Activated CD8-positive, alpha-beta memory T cell treated with anti-CD3 and anti-CD28 coated beads, Interleukin-2, amount 50 U/mL, for 4 hours (primary cell): ENCODE measurements at regions not wholly inside any gene's neighbourhood (a gene's known extent, or its start where the extent isn't known, plus 50 kb on each side); places are given as distances from the start of the nearest gene placed in this dataset.

Experiments used
- DNase-seq: peaks from one replicate; pipeline ENCODE4 v3.0.0-alpha.2; 2020

DNA sequence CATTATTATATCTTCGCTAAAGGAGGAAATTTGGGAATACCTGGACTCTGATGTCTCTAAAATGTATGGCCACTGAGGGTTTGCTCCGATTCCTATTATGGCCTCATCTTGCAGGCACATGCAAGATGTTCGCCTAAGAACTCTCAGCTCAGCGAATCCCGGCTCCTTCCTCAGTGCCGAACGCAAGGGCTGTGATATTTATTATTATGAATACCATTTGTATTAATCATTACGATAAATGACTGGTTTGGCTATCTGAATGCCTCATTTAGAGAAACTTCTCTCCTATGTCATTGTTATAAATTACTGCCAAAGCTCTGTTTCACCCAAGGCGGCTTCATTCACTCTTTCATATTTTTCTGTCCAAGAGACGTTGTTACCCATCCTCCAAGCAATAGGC, 369.7 kb upstream of the TSHZ3 start:
- no peak for DNase-seq

DNA sequence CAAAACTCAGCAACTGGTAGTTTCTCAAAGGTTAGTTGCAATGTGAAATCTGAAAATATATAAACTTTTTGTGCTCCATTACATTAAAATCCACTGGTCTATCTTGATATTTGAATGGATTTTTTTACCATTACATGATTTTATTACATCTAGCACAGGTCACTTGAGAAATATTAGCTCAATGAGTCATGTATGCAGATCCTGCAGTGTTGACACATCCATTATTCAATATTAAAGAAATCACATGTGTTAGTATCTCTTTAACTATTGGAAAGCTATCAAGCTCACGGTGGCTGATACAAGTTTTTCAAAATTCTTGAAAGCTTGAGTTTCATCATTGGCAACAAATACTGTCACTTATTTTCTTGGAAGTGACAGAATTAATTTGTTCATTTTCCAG, 373.9 kb upstream of the TSHZ3 start:
- DNase-seq = no peak

DNA sequence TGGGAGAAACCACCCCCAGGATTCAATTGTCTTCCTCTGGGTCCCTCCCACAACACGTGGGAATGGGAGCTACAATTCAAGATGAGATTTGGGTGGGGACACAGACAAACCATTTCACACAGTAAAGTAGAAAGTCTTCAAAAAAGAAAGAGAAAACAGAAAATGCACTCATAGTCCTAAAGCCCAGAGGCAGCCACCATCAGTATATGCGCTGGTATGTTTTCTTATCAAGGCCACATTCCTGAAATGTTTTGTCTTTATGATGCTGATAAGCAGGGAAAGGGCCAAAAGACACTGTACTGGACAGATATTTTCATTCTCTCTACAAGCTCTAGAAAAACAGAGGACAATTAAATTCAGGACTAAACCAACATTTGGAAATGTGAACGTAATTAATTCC, 375.8 kb upstream of the TSHZ3 start:
- no peak for DNase-seq

DNA sequence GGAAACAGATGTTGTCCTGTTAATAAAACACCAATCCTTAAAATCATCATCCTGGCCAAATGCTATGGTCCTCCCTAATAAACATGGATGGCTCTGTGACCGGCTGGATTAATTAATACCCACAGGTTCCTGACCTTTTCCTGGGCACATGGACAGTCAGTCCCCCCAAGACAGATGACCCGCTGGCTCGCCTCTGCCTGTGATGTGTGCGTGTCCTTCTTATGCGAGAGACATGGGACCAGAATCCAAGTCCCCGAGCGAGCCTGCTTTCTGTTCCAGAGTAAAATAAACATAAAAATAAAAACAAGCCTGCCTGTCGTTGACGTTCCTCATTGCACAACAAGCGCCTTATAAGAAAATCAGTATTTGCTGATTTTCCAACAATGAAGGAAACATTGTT, 378.3 kb upstream of the TSHZ3 start:
- no peak for DNase-seq

DNA sequence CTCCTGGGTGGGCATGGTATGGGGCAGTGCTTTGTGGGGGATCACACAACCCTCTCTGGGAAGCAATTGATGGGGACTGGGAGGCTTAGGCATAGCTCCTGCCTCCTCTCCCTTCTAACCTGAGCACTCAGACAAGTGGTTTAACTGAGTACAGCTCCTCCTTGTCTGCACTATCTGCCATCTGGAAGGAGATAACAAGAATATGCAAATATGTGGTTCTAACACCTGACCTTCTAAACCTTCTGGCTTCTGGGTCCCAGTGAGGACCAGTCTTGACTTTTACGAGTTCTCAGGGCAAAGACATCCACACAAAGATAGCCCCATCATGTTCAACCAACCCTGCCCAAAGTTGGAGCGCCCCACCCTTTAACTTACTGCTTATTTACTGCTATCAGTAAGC, 381.0 kb upstream of the TSHZ3 start:
- no peak for DNase-seq

DNA sequence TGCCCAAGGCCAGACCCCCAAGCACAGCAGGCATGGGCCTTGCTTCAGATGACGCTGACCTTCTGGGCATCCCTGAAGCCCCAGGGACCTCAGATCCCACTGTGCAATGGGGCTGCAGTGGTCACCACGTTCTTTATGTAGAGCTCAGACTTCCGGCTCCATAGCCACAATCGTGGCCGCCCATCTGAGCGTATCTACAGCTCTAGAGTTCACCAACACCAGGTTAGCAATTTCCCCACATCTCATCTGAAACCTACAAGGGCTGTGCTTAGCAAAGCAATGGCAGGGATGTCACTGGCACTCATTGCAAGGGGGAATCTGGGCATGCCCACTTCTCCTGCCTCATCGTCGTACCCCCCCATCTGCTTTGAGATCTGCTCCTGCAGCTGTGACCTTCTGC, 384.4 kb upstream of the TSHZ3 start:
- DNase-seq = no peak

DNA sequence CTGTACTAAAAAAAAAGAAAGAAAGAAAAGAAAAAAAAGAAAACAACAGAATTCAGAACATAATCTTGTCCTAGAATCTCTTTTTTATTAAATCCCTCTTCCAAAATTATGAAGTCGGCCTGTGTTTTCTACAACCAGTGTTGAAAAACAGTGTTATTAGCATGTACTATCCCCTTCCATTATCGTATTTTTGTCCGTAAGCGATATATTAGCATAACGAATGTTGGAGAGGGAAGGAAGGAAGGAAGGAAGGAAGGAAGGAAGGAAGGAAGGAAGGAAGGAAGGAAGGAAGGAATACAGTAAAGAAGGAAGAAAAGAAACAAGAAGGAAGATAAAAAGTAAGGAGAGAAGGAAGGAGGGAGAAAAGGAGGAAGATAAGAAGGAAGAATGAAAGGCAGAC, 393.0 kb upstream of the TSHZ3 start:
- DNase-seq = no peak

DNA sequence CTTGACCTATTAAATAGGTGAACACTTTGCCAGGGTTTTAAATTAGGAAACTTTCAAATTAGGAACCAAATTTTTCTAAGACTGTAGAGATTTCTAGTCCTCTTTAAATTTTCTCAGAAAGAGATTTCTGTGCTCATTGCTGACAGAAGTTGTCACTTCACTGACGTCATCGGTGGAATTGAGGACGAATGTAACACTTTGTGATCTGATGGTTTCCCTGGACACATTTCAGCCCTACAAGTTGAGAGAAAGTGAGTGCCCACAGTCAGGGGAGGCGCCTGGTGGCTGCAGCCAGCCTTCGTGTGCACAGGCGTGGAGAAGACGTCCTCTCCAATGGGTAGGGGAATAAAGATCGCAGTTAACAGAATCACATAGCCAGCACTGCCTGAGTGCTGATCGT, 396.5 kb upstream of the TSHZ3 start:
- DNase-seq = no peak

DNA sequence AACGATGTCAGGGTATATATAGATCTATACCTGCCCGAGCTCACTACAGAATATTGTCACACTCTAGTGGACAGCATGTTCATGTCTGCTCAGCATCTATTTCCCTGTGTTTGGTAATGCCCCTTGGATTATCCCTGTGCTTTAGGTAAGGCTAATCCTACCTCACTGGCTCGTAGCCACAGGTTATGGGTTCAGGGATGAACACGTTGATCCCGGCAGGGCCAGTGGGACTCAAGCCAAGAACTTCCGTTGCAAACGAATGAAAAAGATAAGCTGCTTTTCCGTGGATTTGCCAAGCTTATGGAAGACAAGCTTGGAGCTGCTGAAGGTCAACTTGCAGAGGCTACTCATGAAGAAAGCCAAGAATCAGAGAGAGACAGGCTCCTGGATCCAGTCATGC, 400.0 kb upstream of the TSHZ3 start:
- DNase-seq = no peak

DNA sequence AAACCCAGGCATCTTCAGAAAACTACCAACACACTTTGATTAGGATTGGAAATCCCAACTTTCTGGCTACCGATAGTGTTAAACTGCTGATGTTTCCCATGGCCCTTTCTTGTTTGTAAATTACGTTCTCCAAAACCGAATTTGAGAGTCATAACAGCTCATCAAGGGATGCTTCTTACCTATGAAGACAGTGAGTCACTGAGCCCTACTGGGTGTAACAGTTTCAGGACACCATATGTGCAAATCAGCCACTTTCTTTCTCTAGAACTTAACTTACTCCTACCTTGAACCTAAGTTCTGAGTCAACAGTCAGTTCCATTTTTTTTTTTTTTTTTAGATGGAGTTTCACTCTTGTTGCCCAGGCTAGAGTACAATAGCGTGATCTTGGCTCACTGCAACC, 410.1 kb upstream of the TSHZ3 start:
- DNase-seq = no peak

DNA sequence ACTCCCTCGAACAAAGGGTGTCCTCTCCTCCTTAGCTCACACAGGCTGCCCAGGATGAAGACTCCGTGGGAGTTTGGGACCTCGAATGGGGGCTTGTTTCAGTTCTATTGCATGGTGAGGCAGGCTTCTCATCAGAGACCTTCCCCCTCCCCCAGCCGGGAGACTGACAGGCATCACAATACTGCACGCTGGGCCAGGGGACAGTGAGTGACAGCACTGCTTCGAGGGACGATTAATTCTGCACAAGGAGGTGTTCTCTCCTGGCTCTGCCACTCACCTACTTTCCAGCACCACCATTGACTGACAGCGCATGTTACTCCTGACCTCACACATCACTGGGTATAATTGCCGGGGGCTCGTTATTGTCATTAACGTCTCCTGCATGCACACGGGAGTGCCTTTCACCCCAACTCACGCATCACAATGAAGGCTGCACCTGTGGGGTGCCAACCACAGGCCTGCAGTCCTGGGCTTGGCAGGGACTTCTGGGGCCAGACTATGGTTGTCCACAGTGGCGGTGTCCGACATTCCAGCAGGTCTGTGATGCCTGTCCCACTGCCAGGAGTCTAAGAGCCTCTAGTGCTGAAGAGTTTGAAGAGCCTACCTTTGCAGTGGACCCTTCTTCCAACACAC, 412.2 kb upstream of the TSHZ3 start:
- no peak for DNase-seq

DNA sequence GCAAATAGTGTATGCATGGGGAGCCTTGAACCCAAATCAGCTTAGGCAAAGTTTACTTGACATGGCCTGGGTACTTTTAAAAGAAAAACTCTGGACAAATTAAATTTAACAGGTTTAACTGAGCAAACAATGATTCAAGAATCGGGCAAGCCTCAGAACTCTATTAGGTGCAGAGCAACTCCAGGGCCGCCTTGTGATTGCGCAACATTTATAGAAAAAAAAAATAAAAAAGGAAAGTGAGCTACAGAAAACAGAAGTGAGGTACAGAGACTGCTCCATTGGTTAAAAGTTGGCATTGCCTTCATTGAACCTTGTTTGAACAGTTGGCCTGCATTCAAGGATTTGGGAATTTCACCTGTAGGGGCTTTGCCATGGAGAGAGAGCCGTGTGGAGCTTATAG, 421.0 kb upstream of the TSHZ3 start:
- no peak for DNase-seq

DNA sequence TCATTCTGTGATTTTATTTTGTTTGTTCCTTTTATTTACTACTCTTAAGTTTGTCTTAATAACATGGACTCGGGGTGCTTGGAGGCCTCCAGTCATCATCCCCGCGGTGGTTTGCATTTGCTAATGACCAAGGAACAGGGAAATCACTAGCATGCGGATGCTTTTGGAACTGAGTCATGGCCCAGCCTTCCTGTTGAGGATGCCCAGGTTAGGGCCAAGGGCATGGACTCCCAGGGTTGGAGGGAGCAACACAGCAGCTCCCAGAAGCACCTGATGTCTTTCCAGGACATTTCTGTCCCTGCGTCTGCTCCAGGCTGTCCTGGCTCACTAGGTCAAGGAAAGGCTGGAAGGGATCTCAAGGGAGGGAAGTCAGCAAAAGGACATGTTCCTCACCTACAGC, 423.7 kb upstream of the TSHZ3 start:
- no peak for DNase-seq

DNA sequence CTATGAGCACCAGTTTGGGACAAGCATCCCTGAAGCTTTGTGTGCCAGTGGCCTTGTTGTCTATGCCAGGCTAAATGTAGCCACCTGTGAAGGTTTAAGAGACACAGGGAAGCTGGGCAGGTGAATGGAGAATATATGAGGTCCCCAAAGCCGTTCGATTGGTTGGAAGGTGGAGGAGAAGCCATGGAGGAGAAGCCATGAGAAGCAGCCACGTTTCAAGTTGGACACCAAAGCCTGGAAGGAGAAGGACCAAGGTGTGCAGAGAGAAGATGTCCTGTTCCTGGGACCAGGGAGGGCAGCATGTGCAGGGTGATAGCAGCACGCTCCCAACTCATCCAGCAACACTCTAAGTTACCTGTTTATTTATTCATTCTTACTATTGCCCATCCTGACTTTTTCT, 432.3 kb upstream of the TSHZ3 start:
- DNase-seq = no peak

DNA sequence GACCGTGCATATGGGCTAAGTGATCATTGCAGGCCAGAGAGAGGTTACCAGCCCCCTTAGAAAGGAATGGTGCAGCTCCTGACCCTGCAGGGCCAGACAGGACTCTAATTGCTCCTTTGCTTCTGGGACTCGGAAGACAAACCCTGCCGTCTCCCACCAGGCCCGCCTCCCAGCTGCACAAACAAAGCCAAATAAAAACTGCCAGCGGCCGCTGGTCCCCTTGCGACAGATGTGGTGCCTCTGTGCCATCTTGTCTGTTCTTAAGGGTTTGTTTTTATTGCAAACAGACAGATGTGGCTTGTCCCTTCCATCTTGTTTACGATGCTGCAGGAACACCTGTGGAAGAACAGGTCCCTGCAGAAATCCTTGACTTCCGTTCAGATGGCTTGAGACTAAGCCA, 434.4 kb upstream of the TSHZ3 start:
- DNase-seq = no peak

DNA sequence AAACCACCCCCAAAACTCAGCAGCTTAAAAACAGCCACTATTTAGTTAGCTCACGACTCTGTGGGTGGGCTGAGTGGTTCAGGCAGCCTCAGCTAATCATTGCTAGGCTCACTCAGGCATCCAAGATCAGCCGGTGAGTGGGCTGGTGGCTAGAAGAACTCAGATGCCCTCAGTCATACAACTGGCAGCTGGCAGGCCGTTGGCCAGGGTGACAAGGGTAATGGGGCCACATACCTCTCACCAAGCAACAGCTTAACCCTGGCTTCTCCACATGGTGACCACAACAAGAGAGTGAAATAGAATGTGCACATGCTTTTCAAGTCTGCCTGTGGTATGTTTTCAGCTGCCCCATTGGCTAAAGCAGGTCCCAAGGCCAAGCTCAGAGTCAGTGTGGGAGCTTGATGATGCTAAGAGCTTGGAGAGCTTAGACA, 435.4 kb upstream of the TSHZ3 start:
- no peak for DNase-seq

DNA sequence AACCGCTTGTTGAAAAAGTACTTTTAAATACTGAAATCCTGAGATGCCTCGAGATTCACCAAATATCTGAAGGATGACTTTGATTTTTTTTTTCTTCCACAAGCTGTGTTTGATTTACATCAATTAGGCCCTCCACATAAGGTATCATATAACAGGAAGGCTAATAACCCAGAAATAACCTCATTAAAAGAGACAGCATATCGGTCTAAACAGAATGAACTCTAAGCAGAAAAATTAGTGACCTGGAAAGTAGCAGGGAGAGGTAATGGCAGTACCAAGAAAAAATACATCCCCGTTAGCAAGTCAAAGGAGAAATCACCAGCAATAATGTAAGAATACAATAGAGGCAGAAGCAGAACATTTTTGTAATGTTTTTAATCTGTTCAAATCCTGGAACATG, 452.4 kb upstream of the TSHZ3 start:
- no peak for DNase-seq

DNA sequence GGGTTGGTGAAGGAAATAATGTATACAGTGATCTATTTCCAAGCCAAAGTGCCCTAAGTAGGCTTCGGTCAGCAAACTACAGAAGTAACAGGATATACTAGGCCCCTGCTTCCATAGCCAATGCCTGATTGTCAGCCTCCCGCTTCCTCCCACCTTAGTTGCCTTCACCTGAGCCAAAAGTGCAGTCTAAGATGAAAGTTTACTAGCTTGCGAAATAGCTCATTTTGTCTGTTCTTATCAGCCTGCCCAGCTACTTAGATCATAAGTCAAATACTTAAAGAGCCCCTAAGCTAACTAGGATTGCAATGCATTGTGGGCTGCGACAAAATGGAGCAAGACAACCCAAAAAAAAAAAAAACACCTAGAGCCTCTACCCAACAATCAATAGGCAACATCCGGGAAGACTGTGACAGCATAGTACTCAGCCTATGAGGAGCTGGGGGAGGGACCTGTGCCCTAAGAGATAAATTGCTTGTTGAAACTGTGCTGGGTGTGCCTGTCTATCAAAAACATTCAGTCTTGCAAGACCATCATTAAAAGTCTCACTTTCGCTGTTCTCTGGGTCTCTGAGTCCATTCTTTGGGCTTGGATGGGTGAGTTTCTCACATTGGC, 454.7 kb upstream of the TSHZ3 start:
- DNase-seq = no peak

DNA sequence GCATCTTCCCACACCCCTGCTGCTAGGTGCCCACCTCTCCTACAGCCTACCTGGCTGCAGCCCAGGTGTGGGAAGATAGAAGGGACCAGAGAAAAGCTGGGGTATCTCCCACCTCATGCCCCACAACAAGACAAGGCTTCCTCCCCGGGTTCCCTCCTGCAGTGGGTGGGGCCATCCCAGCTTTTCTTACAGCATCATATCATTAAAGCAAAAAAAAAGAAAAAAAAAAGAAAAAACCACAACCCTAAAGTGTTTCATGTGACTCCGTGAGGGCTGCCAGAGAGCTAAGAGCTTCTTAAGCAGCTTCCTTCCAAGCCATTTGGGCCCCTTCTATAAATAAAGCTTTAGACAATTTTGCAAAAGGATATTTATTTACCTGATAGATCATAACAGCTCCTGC, 455.4 kb upstream of the TSHZ3 start:
- DNase-seq = no peak

DNA sequence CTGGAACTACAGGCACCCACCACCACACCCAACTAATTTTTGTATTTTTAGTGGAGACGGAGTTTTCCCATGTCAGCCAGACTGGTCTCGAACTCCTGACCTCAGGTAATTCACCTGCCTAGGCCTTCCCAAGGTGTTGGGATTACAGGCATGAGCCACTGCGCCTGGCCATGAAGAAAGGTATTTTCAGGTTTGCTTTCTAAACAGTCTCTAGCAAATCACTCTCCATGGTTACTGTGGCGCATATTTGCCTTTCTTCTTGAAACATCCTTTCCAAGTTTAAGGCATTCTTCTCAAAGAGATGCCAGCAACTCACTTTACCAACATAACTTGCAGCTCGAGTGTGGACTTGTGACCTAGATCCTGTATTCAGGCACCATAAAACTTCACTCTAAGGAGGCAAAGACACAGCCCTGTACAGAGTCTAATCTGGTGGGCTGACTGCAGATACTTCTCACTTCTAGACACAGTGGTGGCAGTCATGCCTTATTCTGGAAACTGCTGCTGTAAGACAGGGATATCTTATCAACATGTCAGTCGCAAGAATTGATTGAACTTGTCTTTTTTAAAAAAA, 461.4 kb upstream of the TSHZ3 start:
- DNase-seq = no peak

DNA sequence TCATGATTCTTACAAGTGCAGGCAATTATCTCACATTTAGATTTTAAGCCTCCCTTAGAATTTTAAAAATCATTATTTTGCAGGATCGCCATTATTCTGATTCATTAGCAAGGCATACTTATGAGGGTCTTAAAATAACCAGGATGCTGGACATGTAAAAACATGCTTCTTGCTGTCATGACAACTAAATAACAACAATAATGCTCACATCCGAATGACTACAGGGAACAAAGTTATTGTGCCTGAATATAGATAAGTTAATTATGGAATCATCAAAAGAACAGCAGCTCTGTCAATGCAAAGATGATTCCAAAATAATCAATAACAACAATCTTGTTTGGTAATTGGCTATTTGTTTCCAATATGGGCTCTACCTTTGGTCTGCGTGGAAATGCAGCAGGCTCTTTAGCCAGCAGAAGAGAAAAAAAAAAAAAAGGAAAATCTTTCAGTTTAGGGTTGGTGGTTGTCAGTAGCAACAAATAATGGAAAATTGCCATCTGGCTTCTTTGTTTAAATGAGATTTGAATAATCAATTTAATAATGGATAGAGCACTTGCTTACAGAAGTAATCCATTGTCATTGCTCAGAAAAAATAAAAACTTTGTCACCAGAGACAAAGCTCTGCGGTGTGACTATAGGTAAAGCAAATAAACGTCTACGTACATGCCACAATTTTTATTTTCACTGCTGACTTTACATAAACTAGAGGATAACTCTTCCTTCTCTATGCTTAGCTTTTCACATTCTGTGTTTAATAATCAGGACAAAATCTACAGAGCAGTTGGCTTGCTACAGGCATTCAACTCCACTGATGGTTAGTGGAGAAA, 468.9 kb upstream of the TSHZ3 start:
- DNase-seq = no peak

DNA sequence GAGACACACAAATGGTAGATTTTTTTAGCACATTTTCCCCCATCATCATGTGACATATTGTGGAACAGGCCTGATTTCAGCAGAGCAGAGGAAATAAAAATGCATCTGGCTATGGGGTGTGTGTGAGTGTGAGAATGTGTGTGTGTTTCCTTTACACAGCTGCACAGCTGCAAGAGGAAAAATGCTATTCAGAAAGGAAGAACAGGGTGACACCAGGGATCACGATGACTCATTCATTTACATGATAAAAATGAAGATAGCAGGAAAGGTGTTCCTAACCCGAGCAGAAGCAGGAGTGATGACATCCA, 469.5 kb upstream of the TSHZ3 start:
- DNase-seq = no peak

DNA sequence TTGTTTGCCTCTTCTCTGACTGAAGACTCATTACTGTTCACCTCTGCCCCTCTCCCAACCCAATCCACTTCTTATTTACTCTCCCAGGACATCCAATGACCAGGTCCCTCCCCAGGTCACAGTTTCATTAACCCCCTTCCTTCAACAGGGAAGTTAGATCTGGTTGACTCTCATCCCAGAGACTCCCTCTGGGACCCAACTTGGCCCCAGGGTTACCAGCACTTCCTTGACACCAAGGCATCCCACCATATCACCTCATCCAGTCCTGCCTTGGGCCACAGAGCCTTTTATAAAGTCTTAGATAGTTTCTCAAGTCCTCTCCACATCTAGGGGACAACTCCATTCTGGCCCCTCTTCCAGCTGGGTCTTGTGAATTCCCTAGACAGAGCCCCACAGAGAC, 470.6 kb upstream of the TSHZ3 start:
- no peak for DNase-seq

DNA sequence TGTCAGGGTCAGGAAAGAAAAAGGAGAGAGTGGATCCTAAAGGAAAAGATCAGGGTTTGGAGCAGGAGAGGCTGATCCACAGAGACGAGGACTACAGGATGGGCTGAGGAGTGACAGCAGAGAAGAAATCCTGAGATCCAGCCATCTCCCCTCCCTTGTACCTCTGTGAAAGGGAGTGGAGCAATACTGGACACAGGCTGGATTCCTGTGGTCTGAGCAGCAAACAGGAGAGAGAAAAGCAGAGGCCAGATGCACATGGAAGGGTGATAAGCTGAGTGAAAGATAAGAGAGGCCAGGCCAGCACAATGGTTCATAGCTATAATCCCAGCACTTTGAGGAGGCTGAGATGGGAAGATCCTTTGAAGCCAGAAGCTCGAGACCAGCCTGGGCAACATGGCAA, 472.1 kb upstream of the TSHZ3 start:
- DNase-seq = no peak
